ENCODE measurements at regions not wholly inside any gene's neighbourhood (a gene's known extent, or its start where the extent isn't known, plus 50 kb on each side); places are given as distances from the start of the nearest gene placed in this dataset.

GRCh38 chr4:153087671-153088194, 116.5 kb upstream of the TRIM2 start:
- H3K4me3 ChIP-seq, result no peak overlapping the region
- H3K27me3 ChIP-seq (ENCODE audit: control insufficient read depth in 3 of 3, insufficient read depth in 3 of 3, low read length in 2 of 3), result no peaks in the 10 kb centered on the region
- no peak overlapping the region for H3K9ac ChIP-seq (ENCODE audit: insufficient read depth in 1 of 2, low read length in 2 of 2)
- TF ChIP-seq, protein P1, sequence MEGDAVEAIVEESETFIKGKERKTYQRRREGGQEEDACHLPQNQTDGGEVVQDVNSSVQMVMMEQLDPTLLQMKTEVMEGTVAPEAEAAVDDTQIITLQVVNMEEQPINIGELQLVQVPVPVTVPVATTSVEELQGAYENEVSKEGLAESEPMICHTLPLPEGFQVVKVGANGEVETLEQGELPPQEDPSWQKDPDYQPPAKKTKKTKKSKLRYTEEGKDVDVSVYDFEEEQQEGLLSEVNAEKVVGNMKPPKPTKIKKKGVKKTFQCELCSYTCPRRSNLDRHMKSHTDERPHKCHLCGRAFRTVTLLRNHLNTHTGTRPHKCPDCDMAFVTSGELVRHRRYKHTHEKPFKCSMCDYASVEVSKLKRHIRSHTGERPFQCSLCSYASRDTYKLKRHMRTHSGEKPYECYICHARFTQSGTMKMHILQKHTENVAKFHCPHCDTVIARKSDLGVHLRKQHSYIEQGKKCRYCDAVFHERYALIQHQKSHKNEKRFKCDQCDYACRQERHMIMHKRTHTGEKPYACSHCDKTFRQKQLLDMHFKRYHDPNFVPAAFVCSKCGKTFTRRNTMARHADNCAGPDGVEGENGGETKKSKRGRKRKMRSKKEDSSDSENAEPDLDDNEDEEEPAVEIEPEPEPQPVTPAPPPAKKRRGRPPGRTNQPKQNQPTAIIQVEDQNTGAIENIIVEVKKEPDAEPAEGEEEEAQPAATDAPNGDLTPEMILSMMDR (IDR thresholded peaks at IDR 0.05; ENCODE audit: control extremely low read depth, extremely low read depth), result no peak
- peaks cover 0 to 1% (median 0%) of the 10 kb centered on the region in 4 donors for H3K9me3 ChIP-seq (ENCODE audit: control insufficient read depth in 4 of 4, insufficient read depth in 3 of 4, low read length in 3 of 4)
- no peaks in the 10 kb centered on the region for H3K36me3 ChIP-seq (ENCODE audit: control insufficient read depth in 4 of 4, insufficient read depth in 4 of 4, low read length in 4 of 4)
- no peak for DNase-seq
- H3K4me1 ChIP-seq (ENCODE audit: control insufficient read depth in 5 of 5, insufficient read depth in 5 of 5, low read length in 5 of 5), result peaks cover 0 to 13% (median 0%) of the 10 kb centered on the region in 5 donors
- no peak for ATAC-seq (ENCODE audit: insufficient read depth, low FRiP score)
- 96% methylated on average over 7 of the region's 7 CpGs for WGBS, 2 donors
- H3K27ac ChIP-seq (ENCODE audit: low read depth in 1 of 2, low read length in 1 of 2), result no peak overlapping the region

DNA sequence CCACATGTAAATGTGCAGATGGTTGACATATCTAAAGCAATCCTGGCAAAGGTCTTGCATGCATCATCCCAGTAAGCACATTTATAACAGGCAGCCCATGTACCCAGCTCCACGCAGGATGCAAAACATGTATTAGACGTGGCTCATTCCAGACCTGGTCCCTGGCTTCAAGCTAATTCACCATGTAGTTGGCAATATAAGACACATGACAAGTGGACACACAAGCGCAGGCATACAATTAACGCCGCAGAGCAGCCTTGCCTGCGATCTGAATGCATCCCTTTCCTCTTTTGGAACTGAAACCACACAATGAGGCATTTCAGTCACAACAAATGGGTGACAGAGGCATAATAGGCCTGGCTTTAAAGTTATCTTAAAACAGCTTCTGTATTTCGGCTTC, 114.5 kb upstream of the TRIM2 start:
- H3K4me3 ChIP-seq, result no peak overlapping the region
- TF ChIP-seq, protein P1 (IDR thresholded peaks at IDR 0.05; ENCODE audit: control extremely low read depth, extremely low read depth), result no peak
- H3K9me3 ChIP-seq (ENCODE audit: control insufficient read depth in 4 of 4, insufficient read depth in 3 of 4, low read length in 3 of 4), result peaks cover 0 to 3% (median 0%) of the 10 kb centered on the region in 4 donors
- H3K27me3 ChIP-seq (ENCODE audit: control insufficient read depth in 3 of 3, insufficient read depth in 3 of 3, low read length in 2 of 3), result no peaks in the 10 kb centered on the region
- no peaks in the 10 kb centered on the region for H3K36me3 ChIP-seq (ENCODE audit: control insufficient read depth in 4 of 4, insufficient read depth in 4 of 4, low read length in 4 of 4)
- H3K4me1 ChIP-seq (ENCODE audit: control insufficient read depth in 5 of 5, insufficient read depth in 5 of 5, low read length in 5 of 5), result peaks cover 0 to 5% (median 0%) of the 10 kb centered on the region in 5 donors
- ATAC-seq (ENCODE audit: insufficient read depth, low FRiP score) (no peak), DNase-seq (no peak)
- no peak overlapping the region for H3K9ac ChIP-seq (ENCODE audit: insufficient read depth in 1 of 2, low read length in 2 of 2)
- H3K27ac ChIP-seq (ENCODE audit: low read depth in 1 of 2, low read length in 1 of 2), result no peak overlapping the region
- 91 to 94% methylated on average over 7 of the region's 7 CpGs for WGBS, 2 donors

- ATAC-seq (ENCODE audit: insufficient read depth, low FRiP score) (no peak), DNase-seq (no peak)
- H3K9ac ChIP-seq (ENCODE audit: insufficient read depth in 1 of 2, low read length in 2 of 2), result no peak overlapping the region
- 89 to 98% methylated on average over 2 of the region's 2 CpGs for WGBS, 2 donors
- no peaks in the 10 kb centered on the region for H3K27me3 ChIP-seq (ENCODE audit: control insufficient read depth in 3 of 3, insufficient read depth in 3 of 3, low read length in 2 of 3)
- H3K4me1 ChIP-seq (ENCODE audit: control insufficient read depth in 5 of 5, insufficient read depth in 5 of 5, low read length in 5 of 5), result peaks cover 0 to 5% (median 0%) of the 10 kb centered on the region in 5 donors
- no peaks in the 10 kb centered on the region for H3K36me3 ChIP-seq (ENCODE audit: control insufficient read depth in 4 of 4, insufficient read depth in 4 of 4, low read length in 4 of 4)
- H3K9me3 ChIP-seq (ENCODE audit: control insufficient read depth in 4 of 4, insufficient read depth in 3 of 4, low read length in 3 of 4), result peaks cover 0 to 3% (median 0%) of the 10 kb centered on the region in 4 donors
- H3K27ac ChIP-seq (ENCODE audit: low read depth in 1 of 2, low read length in 1 of 2), result no peak overlapping the region
- TF ChIP-seq, protein P1 (IDR thresholded peaks at IDR 0.05; ENCODE audit: control extremely low read depth, extremely low read depth), result no peak
- H3K4me3 ChIP-seq, result no peak overlapping the region
These were observed 114.1 kb upstream of the TRIM2 start for GRCh38 chr4:153090181-153090580.
